ENCODE measurements at regions not wholly inside any gene's neighbourhood (a gene's known extent, or its start where the extent isn't known, plus 50 kb on each side); places are given as distances from the start of the nearest gene placed in this dataset.

GRCh38 chr9:75664597-75664996 lies 225.9 kb upstream of the PCSK5 start:
- TF ChIP-seq POLR2A (IDR thresholded peaks at IDR 0.05): no peak
- no peak for TF ChIP-seq CTCF (IDR thresholded peaks at IDR 0.05)
- no peak for TF ChIP-seq POLR2AphosphoS5 (IDR thresholded peaks at IDR 0.05)

Measured in stomach (tissue), 4 donors.